ENCODE measurements at regions not wholly inside any gene's neighbourhood (a gene's known extent, or its start where the extent isn't known, plus 50 kb on each side); places are given as distances from the start of the nearest gene placed in this dataset.

DNA sequence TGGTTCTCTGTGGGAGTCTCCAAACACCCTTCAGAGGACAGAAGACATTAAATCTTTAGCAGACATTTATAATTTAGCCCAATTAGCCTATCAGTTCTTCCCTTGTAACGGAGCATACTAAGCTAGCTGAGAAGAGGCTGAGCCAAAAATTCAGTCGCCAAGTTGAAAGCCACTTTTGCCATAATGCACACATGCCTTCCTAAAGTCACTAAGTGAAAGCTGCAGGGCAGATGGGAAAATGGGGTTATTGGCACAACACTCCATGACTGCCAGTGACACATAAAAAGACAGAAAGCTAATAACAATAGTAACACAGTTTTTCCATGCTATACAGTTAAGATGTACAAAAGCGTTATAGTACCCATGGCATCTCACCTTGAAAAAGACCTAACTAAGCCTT, 176.2 kb downstream of the DIRAS2 start:
- TF ChIP-seq SIN3A (conservative IDR thresholded peaks at IDR 0.05 in 1 of 2, IDR thresholded peaks at IDR 0.05 in 1 of 2; ENCODE audit: low read depth in 1 of 2, low read length in 2 of 2) (no peak), JUND (IDR thresholded peaks at IDR 0.05; ENCODE audit: low read length) (no peak)

Measured in H1 (cell line).